ENCODE measurements at regions not wholly inside any gene's neighbourhood (a gene's known extent, or its start where the extent isn't known, plus 50 kb on each side); places are given as distances from the start of the nearest gene placed in this dataset.

- peaks cover 0 to 13% (median 5%) of the 10 kb centered on the region in 7 donors for H3K27me3 ChIP-seq
- intact Hi-C loops (cut with DNase I), result no loop called here
- no peak overlapping the region for H3K4me3 ChIP-seq
- no peak for TF ChIP-seq CTCF (IDR thresholded peaks at IDR 0.05)
- no peaks in the 10 kb centered on the region for H3K9me3 ChIP-seq
- WGBS, 2 donors, result 69 to 72% methylated on average over 1 of the region's 1 CpG
- DNase-seq, result no peak
- no peaks in the 10 kb centered on the region for H3K36me3 ChIP-seq
- no peak for ATAC-seq
- H3K27ac ChIP-seq, result no peak overlapping the region
- no peaks in the 10 kb centered on the region for H3K4me1 ChIP-seq
Measured at GRCh38 chr4:110681381-110681780, 58.5 kb upstream of the PITX2 start.

- Histone ChIP-seq H3K4me3 (no peak overlapping the region), H3K4me1 (no peaks in the 10 kb centered on the region), H3K9me3 (no peaks in the 10 kb centered on the region), H3K27ac (no peak overlapping the region), H3K27me3 (peaks cover 0 to 13% (median 5%) of the 10 kb centered on the region in 7 donors), H3K36me3 (no peaks in the 10 kb centered on the region)
- TF ChIP-seq CTCF (IDR thresholded peaks at IDR 0.05), result no peak
- intact Hi-C loops (cut with DNase I), result no loop called here
- WGBS, 2 donors, result 78 to 85% methylated on average over 1 of the region's 1 CpG
- no peak for ATAC-seq
- DNase-seq, result no peak
Measured at GRCh38 chr4:110682311-110682710, 59.4 kb upstream of the PITX2 start.

GRCh38 chr4:110683601-110684000, 60.7 kb upstream of the PITX2 start:
- Histone ChIP-seq H3K27me3 (peaks cover 0 to 10% (median 0%) of the 10 kb centered on the region in 7 donors), H3K27ac (no peak overlapping the region), H3K9me3 (no peaks in the 10 kb centered on the region), H3K4me1 (no peaks in the 10 kb centered on the region), H3K4me3 (no peak overlapping the region), H3K36me3 (no peaks in the 10 kb centered on the region)
- ATAC-seq (no peak), DNase-seq (no peak)
- 81 to 89% methylated on average over 11 of the region's 11 CpGs for WGBS, 2 donors
- TF ChIP-seq CTCF (IDR thresholded peaks at IDR 0.05), result no peak
- intact Hi-C loops (cut with DNase I), result no loop called here

- ATAC-seq (no peak), DNase-seq (no peak)
- no peaks in the 10 kb centered on the region for H3K36me3 ChIP-seq
- peaks cover 0 to 24% (median 0%) of the 10 kb centered on the region in 11 donors for H3K9me3 ChIP-seq
- 80 to 84% methylated on average over 6 of the region's 6 CpGs for WGBS, 2 donors
- no peak overlapping the region for H3K27ac ChIP-seq
- intact Hi-C loops (cut with DNase I), result no loop called here
- no peaks in the 10 kb centered on the region for H3K27me3 ChIP-seq
- H3K4me1 ChIP-seq, result no peaks in the 10 kb centered on the region
- no peak for TF ChIP-seq CTCF (IDR thresholded peaks at IDR 0.05)
- H3K4me3 ChIP-seq, result no peak overlapping the region
Measured at GRCh38 chr4:110702326-110702725, 79.4 kb upstream of the PITX2 start.
